Activated CD4-positive, alpha-beta T cell treated with anti-CD3 and anti-CD28 coated beads for 1 hour (primary cell): ENCODE measurements at regions not wholly inside any gene's neighbourhood (a gene's known extent, or its start where the extent isn't known, plus 50 kb on each side); places are given as distances from the start of the nearest gene placed in this dataset.

Experiments
- DNase-seq: peaks from one replicate; pipeline ENCODE4 v3.0.0-alpha.2; 2020

DNA sequence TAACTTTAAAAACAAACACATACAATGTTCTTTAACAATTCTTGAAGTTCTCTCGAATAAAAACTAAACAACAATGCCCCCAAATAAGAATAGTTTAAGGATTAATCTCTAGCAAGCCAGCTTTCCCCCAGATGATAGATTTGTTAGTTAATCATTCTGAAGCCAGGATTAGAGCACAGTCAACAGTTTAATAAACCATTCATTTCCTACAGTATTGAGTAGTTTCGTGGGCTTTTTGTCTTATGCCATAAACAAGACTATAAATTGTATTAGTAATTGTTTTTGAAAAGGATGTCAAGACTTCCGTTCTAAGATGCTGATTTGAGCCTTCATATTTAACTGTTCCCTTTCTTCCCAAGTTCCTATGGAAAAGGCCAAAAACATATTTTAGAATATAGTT is 136.6 kb downstream of the PIK3R1 start:
- DNase-seq = no peak

DNA sequence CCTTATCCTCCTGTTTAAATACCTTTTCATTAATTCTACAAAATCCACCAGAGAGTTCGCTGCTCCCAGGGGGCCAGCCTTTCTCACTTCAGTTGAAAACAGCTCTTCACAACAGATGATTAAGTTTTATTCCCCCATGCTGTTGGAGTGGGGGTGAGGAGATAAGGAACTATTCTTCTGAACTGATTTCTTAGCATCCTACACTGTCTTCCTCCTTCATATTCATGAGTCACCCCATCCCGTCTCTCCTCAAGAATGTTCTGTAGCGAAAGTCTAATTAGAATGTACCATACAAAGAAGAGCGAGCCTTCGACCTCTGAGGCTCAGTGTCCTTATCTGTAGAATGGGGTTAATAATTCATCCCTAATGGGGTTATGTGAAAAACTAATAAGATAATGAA is 138.0 kb downstream of the PIK3R1 start:
- DNase-seq = no peak

- no peak for DNase-seq
Observed at GRCh38 chr5:68354315-68354714, 138.8 kb downstream of the PIK3R1 start.

DNA sequence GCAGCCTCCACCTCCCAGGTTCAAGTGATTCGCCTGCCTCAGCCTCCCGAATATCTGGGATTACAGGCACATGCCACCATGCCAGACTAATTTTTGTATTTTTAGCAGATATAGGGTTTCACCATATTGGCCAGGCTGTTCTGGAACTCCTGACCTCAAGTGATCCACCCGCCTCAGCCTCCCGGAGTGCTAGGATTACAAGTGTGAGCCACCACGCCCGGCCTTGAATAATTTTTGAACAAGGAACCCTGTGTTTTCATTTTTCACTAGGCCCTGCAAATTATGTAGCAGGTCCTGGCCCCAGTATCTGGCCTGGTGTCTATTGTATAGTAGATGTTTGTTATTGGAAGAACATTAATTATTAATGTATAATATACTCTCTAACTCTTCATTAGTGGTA is 140.7 kb downstream of the PIK3R1 start:
- DNase-seq = no peak

- no peak for DNase-seq
Observed at GRCh38 chr5:68356623-68357022, 141.1 kb downstream of the PIK3R1 start.

GRCh38 chr5:68359699-68360098 is 144.1 kb downstream of the PIK3R1 start:
- no peak for DNase-seq

GRCh38 chr5:68362331-68362730 is 146.8 kb downstream of the PIK3R1 start:
- no peak for DNase-seq

DNA sequence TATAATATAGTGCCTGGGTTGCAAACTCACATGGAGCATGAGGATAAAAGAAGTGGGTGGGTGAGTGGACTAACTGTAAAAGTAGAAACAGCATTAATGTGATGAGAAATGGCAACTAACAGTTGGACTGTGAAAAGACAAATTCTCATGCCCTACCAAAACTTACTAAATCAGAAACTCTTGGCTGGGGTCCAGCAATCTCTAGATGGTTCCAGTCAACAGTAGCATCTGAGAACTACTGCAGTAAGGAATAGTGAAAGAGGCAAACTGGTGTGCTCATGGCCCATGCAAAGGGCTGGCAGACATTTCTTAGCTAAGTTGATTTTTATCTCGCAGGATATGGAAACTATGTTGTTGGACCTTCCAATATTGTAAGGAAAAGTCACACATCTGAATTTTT is 150.3 kb downstream of the PIK3R1 start:
- DNase-seq = no peak

DNA sequence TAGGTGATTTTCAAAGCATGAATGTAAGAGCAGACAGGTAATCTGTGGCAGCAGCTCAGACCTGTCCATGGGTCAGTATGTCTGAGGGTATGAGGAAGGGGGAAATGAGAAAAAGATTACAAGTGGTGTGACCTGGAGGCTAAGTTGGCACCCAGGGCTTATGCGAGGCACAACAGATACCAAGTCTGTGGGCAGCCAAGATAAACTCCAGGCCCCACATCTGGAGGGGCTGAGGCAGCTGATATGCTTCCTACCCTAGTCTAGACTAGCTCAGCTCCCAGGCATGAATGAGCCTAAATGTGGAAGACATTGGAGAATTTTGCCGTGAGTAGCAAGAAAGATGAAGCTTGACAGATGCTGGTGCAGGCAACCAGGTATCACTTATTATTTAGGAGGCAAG is 151.7 kb downstream of the PIK3R1 start:
- DNase-seq = no peak

- no peak for DNase-seq
Observed at GRCh38 chr5:68367717-68368116, 152.2 kb downstream of the PIK3R1 start.

DNA sequence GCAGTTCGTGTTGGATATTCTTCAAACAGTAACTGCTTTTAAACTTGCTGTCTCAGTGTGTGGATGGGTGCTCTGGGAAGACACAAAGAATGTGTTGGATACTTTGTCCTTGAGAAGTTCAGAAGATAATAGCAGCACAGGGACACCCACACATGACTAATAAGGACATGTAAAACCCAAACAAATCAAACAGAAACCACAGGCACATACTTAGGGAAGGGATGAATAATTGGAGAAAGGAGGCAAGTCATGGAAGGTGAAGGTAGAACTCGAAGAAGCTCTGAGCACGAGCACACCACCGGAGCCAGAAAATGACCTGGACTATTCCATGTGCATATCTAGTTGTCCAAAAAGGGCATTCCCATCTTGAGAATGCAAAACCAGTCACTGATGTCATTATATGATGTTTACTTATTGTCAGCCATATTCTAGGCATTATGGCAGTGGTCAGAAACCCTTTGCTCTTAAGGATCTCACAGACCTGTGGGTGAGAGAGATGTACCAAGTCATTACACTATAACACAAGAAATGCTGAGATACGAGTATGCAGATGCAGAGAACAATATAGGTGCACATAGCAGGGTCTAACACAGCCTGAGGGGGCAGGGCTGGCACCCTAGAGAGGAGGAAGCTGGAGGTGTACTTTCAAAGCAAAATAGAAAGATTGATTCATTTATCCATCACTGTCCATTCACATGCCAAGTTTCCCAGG is 152.9 kb downstream of the PIK3R1 start:
- DNase-seq = no peak

- no peak for DNase-seq
Observed at GRCh38 chr5:68369023-68369359, 153.4 kb downstream of the PIK3R1 start.

GRCh38 chr5:68369457-68370125 is 154.0 kb downstream of the PIK3R1 start:
- no peak for DNase-seq

- DNase-seq = no peak
Observed at GRCh38 chr5:68370196-68370595, 154.6 kb downstream of the PIK3R1 start.

DNA sequence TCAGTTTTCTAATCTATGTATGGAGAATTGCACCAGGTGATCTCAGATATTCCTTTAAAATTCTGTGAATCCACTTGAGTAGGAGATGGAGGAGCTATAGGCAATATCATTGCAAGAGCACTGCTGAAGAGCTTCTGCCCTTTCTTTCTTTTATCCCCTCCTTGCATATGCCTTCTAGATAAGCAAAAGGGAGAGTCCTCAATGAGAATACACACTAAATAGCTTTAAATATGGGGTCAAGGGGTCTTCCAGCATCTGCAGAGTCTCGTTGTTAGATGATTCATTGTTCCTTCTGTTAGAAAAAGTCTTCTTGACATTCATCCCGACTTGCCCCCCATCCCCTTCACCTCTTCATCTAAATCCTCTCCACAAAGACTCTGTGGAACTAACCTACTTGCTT is 156.1 kb downstream of the PIK3R1 start:
- DNase-seq = no peak

GRCh38 chr5:68372161-68372560 is 156.6 kb downstream of the PIK3R1 start:
- DNase-seq = no peak

DNA sequence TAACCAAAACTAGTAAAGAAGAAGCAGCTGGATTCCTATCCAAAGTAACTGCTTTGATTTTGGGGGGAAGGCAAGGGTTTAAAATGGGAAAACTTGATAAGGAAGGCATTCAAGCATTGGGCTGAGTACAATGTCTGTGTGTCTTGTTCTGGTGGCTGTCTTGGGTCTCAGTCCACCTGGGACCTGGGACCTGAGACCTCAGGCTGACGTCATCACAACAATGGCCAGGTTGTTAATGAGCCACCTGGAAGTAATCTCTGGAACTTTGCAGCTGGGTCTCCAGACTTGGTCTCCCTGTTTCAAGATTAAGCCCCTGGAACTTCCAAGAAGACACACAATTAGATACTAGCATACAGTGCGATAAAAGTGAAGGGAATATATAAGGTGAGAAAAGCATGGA is 157.5 kb downstream of the PIK3R1 start:
- no peak for DNase-seq

GRCh38 chr5:68374796-68375518 is 159.4 kb downstream of the PIK3R1 start:
- DNase-seq = no peak

- no peak for DNase-seq
Observed at GRCh38 chr5:68375540-68375939, 160.0 kb downstream of the PIK3R1 start.

DNA sequence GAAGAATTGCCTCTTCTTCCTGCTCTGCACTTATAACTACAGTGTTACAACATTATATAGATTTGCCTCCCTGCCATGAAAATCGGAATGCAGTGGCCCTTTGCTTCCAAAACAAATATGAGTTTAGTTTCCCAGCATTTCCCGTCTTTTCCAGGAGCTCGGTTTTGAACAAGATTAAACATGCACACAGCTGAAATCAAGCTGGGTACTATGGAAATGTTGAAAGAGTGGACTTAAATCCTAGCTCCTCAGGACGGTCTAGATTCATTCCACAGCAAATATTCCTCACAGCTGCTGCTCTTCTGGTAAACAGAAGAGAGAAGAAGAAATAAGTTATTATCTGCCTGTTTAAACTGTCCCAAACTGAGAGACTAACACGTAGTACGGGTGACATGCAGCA is 161.4 kb downstream of the PIK3R1 start:
- DNase-seq = no peak

- DNase-seq = no peak
Observed at GRCh38 chr5:68377733-68378132, 162.2 kb downstream of the PIK3R1 start.

- DNase-seq = no peak
Observed at GRCh38 chr5:68378204-68378820, 162.8 kb downstream of the PIK3R1 start.

GRCh38 chr5:68379275-68380036 is 163.9 kb downstream of the PIK3R1 start:
- DNase-seq = no peak
